NCI-H446 treated with DMSO at 0.1 percent for 48 hours (cell line): ENCODE measurements at regions not wholly inside any gene's neighbourhood (a gene's known extent, or its start where the extent isn't known, plus 50 kb on each side); places are given as distances from the start of the nearest gene placed in this dataset.
"Not testable (repeated sequence)": the region's sequence is repeated elsewhere in the genome, so short reads cannot be mapped to it uniquely, and the experiment has no call there.

ENCODE experiments used
- DNase-seq: peaks from one replicate; lab custom pipeline; 2025; lab: John Stamatoyannopoulos, UW

DNA sequence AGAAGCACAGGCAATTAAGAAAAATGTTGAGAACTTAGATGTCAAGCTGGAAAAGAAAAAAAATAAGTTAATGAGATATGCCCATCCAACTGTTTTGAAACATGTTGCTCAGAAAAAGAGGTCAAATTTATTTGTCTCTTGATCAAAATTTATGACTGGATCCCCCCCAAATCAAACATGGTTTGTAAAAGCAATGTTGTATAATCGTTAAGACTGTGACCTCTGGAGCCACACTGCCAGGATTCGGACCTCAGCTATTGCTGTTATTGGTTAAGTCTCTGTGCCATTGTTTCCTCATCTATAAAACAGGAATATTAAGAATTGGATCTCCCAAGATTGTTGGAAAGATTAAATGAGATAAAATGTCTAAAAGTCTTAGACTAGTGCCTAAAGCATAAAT, 51.9 kb upstream of the LRRK2 start:
- DNase-seq: no peak

DNA sequence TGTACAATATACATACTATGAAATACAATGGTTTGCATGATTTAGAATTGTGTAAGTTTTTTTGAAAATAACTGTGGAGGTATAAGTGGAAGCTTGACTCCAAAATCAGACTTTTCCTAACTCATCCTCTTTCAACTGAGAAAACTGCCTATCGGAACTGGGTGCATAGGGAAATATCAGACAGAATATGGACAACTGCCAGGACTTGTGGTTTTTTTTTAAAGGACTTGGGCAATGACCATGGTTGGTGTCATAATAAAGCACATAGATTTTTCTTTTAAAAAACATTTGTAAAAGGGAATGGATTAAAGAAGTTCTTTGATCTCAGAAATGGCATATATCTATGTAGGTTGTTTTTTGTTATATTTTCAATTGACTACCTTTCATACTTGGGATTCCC, 53.3 kb upstream of the LRRK2 start:
- no peak for DNase-seq

DNA sequence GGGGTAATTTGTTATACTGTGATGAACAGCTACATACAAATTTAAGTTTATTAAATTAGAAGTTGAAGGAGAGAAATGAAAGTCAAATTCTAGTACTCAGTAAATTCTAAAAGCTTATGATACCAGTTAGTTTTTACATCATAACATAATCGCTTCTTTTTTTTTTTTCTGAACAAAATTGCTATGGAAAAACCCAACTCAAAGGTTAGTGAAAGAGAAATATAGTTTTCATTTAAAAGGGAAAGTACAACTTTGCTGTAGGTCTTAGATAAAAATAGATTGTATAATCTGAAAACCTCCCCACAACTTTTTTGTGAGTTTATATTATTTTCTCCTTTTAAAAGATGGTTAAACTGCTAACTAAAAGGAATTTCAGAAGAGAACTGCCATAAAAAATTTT, 53.7 kb upstream of the LRRK2 start:
- DNase-seq: no peak

DNA sequence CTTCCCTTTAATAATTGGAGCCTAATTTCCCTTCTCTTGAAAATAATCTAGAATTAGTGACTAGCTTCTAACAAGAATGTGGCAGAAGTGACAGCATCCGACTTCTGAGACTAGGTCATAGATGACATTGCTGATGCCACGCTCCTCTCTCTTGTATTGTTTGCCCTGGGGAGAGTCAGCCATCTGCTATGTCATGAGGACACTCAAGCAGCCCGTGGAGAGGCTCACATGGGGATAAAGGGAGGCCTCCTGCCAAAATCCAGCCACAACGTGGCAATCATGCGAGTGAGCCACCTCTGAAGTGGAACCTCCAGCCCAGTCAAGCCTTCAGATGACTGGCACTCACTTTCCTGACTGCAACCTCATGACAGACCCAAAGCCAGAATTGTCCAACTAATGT, 54.2 kb upstream of the LRRK2 start:
- DNase-seq: peak; percentile 76

DNA sequence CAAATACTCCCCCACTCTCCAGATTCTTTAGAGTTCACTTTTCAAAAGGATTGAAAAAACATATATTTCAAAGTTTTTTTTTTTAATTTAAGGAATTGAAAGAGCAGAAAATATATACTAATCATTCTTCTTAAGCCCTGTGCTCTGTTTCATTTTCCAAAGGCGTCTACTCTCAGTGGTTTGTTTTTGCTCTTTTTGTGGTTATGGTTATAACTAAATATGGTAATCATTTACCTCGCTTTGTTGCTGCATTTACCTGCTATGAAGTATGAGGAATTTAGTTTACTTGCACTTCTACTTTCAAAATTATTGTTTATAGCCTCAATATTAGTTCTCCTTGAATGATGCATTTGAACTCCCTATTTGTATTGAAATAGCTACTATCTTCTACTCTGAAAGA, 55.9 kb upstream of the LRRK2 start:
- no peak for DNase-seq

DNA sequence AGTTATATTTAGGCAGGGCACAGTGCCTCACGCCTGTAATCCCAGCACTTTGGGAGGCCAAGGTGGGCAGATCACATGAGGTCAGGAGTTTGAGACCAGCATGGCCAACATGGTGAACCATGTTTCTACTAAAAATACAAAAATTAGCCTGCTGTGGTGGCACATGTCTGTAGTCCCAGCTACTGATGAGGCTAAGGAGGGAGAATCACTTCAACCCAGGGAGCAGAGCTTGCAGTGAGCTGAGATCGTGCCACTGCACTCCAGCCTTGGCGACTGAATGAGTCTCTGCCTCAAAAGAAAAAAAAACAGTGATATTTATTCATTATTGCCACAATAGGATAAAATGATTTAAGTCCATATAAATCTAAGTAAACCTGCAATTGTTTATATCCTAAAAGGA, 56.4 kb upstream of the LRRK2 start:
- DNase-seq: not testable (repeated sequence)

DNA sequence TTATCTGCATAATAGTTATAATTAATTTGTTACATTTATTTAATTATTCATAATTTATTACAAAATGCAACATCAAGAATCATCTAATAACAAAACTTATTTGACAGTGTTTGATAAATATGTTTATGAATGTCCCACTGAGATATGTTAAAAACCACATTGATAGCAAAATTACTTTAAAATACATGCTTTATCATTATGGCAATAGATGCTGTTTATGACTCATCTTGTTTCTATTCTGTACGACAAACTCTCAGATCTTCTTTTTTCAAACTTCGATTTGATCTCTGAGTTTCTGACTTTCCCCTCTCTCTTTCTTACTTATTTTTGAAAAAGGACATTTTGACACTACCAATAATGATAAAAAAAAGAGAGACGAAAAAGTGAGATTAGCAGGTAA, 56.8 kb upstream of the LRRK2 start:
- no peak for DNase-seq

DNA sequence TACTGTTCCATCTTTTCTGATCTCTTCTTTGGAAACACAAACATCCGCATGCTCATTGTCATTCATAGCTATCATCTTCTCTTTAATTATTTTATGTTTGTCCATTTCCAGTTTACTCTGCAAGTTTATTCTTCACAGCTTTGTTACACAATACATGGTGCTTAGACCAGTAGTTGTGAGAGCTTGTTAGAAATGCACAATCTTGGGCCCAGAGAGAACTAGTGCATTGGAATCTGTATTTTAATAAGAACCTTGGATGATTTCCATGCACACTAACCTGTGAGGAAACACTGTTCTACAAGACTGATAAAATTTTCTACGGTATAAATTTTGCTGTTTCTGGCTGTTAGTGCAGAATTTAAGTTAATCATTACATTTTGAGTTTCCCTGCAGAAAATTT, 59.3 kb upstream of the SLC2A13 start:
- DNase-seq: no peak

DNA sequence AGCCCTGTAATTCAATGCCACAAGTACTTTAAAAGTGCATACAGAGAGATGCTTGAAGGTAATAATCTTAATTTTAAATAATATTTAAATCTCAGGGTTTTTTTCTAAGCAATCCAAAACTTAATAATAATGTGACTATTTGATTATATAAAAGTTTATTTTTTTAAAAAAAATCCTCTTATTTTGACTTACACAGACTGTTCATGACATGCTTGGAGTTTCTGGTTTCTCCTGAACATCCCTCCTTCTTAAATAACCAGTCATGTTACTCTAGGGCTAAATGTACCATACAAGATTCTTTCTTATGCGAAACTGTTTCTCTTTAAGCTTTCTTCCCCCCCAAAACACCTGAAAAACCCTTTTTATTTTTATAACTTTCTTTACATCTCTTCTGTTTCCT, 58.2 kb upstream of the SLC2A13 start:
- no peak for DNase-seq

DNA sequence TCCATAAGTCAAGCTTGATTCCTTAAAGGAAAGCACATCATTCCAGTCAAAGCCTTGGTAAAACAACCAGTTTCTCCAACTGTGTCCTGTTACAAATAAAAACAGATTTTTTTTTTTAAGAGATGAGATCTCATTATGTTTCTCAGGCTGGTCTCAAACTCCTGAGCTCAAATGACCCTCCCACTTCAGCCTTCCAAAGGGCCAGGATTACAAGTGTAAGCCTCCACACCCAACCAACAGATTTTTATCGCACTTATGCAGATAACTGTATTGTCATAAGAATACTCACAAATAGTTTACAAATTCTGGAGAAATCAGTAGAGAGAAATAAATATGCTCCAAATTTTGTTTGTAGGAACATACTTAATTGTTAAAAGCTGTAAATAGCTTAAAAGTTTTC, 56.2 kb upstream of the SLC2A13 start:
- no peak for DNase-seq

DNA sequence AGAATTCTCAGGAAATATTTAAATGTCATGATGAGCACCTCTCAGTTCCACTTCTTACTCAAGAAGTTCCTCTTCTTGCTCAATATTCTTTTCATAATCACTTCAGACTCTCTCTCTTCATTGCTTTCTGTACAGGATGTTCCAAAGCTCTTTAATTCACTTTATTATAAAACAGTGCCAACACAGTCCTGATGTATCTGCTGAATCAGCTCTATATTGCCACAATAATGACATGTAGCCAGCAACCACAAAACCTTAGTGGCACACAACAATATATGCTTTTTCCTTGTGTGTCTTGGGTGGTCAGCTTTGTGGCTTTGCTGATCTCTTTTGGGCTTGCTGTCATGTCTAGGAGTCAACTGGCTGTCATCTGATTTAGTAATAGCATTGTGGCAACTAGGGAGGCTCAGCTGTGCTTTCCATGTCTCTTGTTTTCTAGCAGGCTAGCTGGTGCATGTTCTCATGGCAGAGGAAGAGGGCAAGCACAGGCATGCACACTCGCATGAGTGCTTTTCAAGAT, 52.8 kb upstream of the SLC2A13 start:
- DNase-seq: peak; percentile 88

DNA sequence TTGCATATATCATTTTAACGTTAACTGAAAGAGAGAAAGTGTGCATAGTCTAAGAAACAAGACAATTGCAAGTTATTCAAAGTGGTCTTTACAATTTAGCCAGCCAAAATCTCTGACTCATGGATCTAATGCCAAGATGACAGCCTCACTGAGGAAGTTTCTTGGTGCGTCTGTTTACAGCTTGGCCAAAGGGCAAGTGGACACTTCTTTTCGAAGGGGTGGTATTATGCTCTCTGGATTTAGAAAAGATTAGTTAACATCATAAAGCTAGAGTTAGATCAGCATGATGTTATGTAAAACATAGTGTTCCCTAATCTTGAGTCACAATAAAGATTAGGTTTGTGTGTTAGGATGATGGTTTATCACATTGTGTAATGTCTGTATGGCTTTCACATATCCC, 51.5 kb upstream of the SLC2A13 start:
- DNase-seq: no peak

DNA sequence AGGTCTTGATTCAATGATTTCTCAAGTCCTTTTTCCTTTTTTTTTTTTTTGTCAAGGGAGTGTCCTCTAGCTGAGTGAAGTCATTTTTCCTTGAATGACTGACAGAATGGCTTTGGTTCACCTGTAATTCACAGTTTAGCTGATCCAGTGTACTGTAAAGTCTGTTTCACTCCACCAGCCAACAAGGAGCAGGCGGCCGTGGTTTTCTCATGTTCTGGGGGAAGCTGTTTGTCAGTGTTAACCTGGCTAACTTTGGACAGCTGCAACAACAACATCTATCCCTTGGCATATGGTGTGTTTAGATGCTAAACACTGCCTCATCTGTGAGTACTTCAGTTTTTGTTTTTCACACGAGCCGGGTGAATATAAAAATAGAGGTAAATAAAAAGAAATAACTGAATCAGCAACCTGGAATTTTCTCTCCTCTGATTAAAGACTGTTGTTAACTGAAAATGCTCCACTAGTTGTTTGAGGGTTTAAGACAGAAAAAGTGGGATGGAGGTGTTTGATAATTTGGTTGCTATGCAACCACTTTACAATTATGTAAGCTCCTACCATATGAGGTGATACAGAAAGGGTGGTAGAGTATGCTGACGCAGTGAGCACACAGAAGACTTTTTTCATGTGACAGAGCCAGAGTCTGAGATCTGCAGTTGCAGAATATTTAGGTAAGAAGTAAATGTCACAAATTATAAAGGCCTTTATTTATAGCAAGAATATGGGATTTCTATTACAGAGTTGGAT, 50.3 kb upstream of the SLC2A13 start:
- DNase-seq: no peak
